ENCODE measurements at regions not wholly inside any gene's neighbourhood (a gene's known extent, or its start where the extent isn't known, plus 50 kb on each side); places are given as distances from the start of the nearest gene placed in this dataset.

- no peak for DNase-seq (ENCODE audit: low read depth in 2 of 3, low spot score in 1 of 3)
Observed at GRCh38 chr4:43776371-43776770, 672.2 kb downstream of the KCTD8 start.

GRCh38 chr4:43778187-43778915 lies 670.3 kb downstream of the KCTD8 start:
- no peak for DNase-seq (ENCODE audit: low read depth in 2 of 3, low spot score in 1 of 3)

- no peak for DNase-seq (ENCODE audit: low read depth in 2 of 3, low spot score in 1 of 3)
Observed at GRCh38 chr4:43781125-43781524, 667.5 kb downstream of the KCTD8 start.

GRCh38 chr4:43782391-43782790 lies 666.2 kb downstream of the KCTD8 start:
- no peak for DNase-seq (ENCODE audit: low read depth in 2 of 3, low spot score in 1 of 3)

- no peak for DNase-seq (ENCODE audit: low read depth in 2 of 3, low spot score in 1 of 3)
Observed at GRCh38 chr4:43816116-43816515, 632.5 kb downstream of the KCTD8 start.

- DNase-seq (ENCODE audit: low read depth in 2 of 3, low spot score in 1 of 3), result no peak
Observed at GRCh38 chr4:43822621-43823020, 626.0 kb downstream of the KCTD8 start.

- no peak for DNase-seq (ENCODE audit: low read depth in 2 of 3, low spot score in 1 of 3)
Observed at GRCh38 chr4:43835869-43836268, 612.7 kb downstream of the KCTD8 start.

- no peak for DNase-seq (ENCODE audit: low read depth in 2 of 3, low spot score in 1 of 3)
Observed at GRCh38 chr4:43837171-43837570, 611.4 kb downstream of the KCTD8 start.

- DNase-seq (ENCODE audit: low read depth in 2 of 3, low spot score in 1 of 3), result no peak
Observed at GRCh38 chr4:43837604-43838003, 611.0 kb downstream of the KCTD8 start.

- no peak for DNase-seq (ENCODE audit: low read depth in 2 of 3, low spot score in 1 of 3)
Observed at GRCh38 chr4:43842594-43842993, 606.0 kb downstream of the KCTD8 start.

- DNase-seq (ENCODE audit: low read depth in 2 of 3, low spot score in 1 of 3), result no peak
Observed at GRCh38 chr4:43843501-43843900, 605.1 kb downstream of the KCTD8 start.

- no peak for DNase-seq (ENCODE audit: low read depth in 2 of 3, low spot score in 1 of 3)
Observed at GRCh38 chr4:43846111-43846587, 602.5 kb downstream of the KCTD8 start.

- DNase-seq (ENCODE audit: low read depth in 2 of 3, low spot score in 1 of 3), result no peak
Observed at GRCh38 chr4:43853565-43854264, 594.9 kb downstream of the KCTD8 start.

- no peak for DNase-seq (ENCODE audit: low read depth in 2 of 3, low spot score in 1 of 3)
Observed at GRCh38 chr4:43855283-43855682, 593.3 kb downstream of the KCTD8 start.

- no peak for DNase-seq (ENCODE audit: low read depth in 2 of 3, low spot score in 1 of 3)
Observed at GRCh38 chr4:43864616-43865146, 583.9 kb downstream of the KCTD8 start.

- DNase-seq (ENCODE audit: low read depth in 2 of 3, low spot score in 1 of 3), result no peak
Observed at GRCh38 chr4:43867908-43868307, 580.7 kb downstream of the KCTD8 start.

GRCh38 chr4:43875655-43876054 lies 573.0 kb downstream of the KCTD8 start:
- DNase-seq (ENCODE audit: low read depth in 2 of 3, low spot score in 1 of 3), result no peak

GRCh38 chr4:43882470-43882869 lies 566.1 kb downstream of the KCTD8 start:
- no peak for DNase-seq (ENCODE audit: low read depth in 2 of 3, low spot score in 1 of 3)

- no peak for DNase-seq (ENCODE audit: low read depth in 2 of 3, low spot score in 1 of 3)
Observed at GRCh38 chr4:43886196-43886595, 562.4 kb downstream of the KCTD8 start.

GRCh38 chr4:43898836-43899235 lies 549.8 kb downstream of the KCTD8 start:
- DNase-seq (ENCODE audit: low read depth in 2 of 3, low spot score in 1 of 3), result no peak

GRCh38 chr4:43903456-43903855 lies 545.2 kb downstream of the KCTD8 start:
- DNase-seq (ENCODE audit: low read depth in 2 of 3, low spot score in 1 of 3), result no peak

- DNase-seq (ENCODE audit: low read depth in 2 of 3, low spot score in 1 of 3), result no peak
Observed at GRCh38 chr4:43918377-43918776, 530.2 kb downstream of the KCTD8 start.
